Adipocyte (in vitro differentiated cells): ENCODE measurements at regions not wholly inside any gene's neighbourhood (a gene's known extent, or its start where the extent isn't known, plus 50 kb on each side); places are given as distances from the start of the nearest gene placed in this dataset.
"Not testable (repeated sequence)": the region's sequence is repeated elsewhere in the genome, so short reads cannot be mapped to it uniquely, and the experiment has no call there.

ENCODE experiments used
- DNase-seq: peaks from one replicate; pipeline ENCODE4 v3.0.0-alpha.2; 2015; ENCODE audit warnings: low read depth
- H3K27me3 ChIP-seq: replicated peaks from 2 replicates; pipeline ENCODE4 v1.7.0; 2013; ENCODE audit warnings: mild to moderate bottlenecking, low read length, moderate library complexity; ENCODE audit not compliant: control insufficient read depth, insufficient read depth
- H3K36me3 ChIP-seq: 2 replicates; pipeline ENCODE4 v1.7.0; 2013; ENCODE audit warnings: low read length, mild to moderate bottlenecking, moderate library complexity; ENCODE audit not compliant: control insufficient read depth, insufficient read depth, severe bottlenecking
- H3K4me1 ChIP-seq: 2 replicates; pipeline ENCODE4 v1.7.0; 2013; ENCODE audit warnings: mild to moderate bottlenecking, low read length, moderate library complexity; ENCODE audit not compliant: control insufficient read depth, insufficient read depth
- H3K4me3 ChIP-seq: 2 replicates; pipeline ENCODE4 v1.7.0; 2013; ENCODE audit warnings: mild to moderate bottlenecking, low read length, moderate library complexity
- H3K9ac ChIP-seq: 2 replicates; pipeline ENCODE4 v1.7.0; 2013; ENCODE audit warnings: mild to moderate bottlenecking, low read length, moderate library complexity
- H3K9me3 ChIP-seq: 2 replicates; pipeline ENCODE4 v1.7.0; 2013; ENCODE audit warnings: mild to moderate bottlenecking, low read length, moderate library complexity; ENCODE audit not compliant: control insufficient read depth

GRCh38 chr11:97620007-97620406 lies 1230.2 kb downstream of the JRKL start:
- Histone ChIP-seq H3K4me1 (no peaks in the 10 kb centered on the region), H3K27me3 (no peaks in the 10 kb centered on the region), H3K9ac (no peak overlapping the region), H3K4me3 (no peak overlapping the region), H3K36me3 (no peaks in the 10 kb centered on the region), H3K9me3 (peaks cover 5% of the 10 kb centered on the region)
- DNase-seq: no peak

GRCh38 chr11:97621282-97621681 lies 1231.5 kb downstream of the JRKL start:
- H3K36me3 ChIP-seq: no peaks in the 10 kb centered on the region
- no peak overlapping the region for H3K4me3 ChIP-seq
- peaks cover 5% of the 10 kb centered on the region for H3K9me3 ChIP-seq
- DNase-seq: no peak
- no peak overlapping the region for H3K9ac ChIP-seq
- no peaks in the 10 kb centered on the region for H3K4me1 ChIP-seq
- no peaks in the 10 kb centered on the region for H3K27me3 ChIP-seq

GRCh38 chr11:97622795-97623194 lies 1233.0 kb downstream of the JRKL start:
- Histone ChIP-seq H3K4me3 (no peak overlapping the region), H3K36me3 (no peaks in the 10 kb centered on the region), H3K9me3 (peaks cover 5% of the 10 kb centered on the region), H3K27me3 (no peaks in the 10 kb centered on the region), H3K4me1 (no peaks in the 10 kb centered on the region), H3K9ac (no peak overlapping the region)
- DNase-seq: no peak

- not testable (repeated sequence) for H3K4me3 ChIP-seq
These were observed 1246.9 kb downstream of the JRKL start for GRCh38 chr11:97636741-97637140.

GRCh38 chr11:97637701-97638100 lies 1247.9 kb downstream of the JRKL start:
- peaks cover 7% of the 10 kb centered on the region for H3K9me3 ChIP-seq
- no peak for DNase-seq
- H3K4me1 ChIP-seq: no peaks in the 10 kb centered on the region
- H3K9ac ChIP-seq: no peak overlapping the region
- H3K36me3 ChIP-seq: no peaks in the 10 kb centered on the region
- H3K4me3 ChIP-seq: no peak overlapping the region
- no peaks in the 10 kb centered on the region for H3K27me3 ChIP-seq

More at GRCh38 chr11:97636741-97637140, 1246.9 kb downstream of the JRKL start:
- not testable (repeated sequence) for DNase-seq, H3K9ac ChIP-seq, H3K4me1 ChIP-seq, H3K36me3 ChIP-seq, H3K27me3 ChIP-seq, H3K9me3 ChIP-seq

- Histone ChIP-seq H3K36me3 (no peaks in the 10 kb centered on the region), H3K4me1 (no peaks in the 10 kb centered on the region), H3K27me3 (no peaks in the 10 kb centered on the region), H3K4me3 (no peak overlapping the region), H3K9me3 (peaks cover 7% of the 10 kb centered on the region), H3K9ac (no peak overlapping the region)
- no peak for DNase-seq
These were observed 1248.9 kb downstream of the JRKL start for GRCh38 chr11:97638641-97639224.

- Histone ChIP-seq H3K4me3 (no peak overlapping the region), H3K9me3 (peaks cover 7% of the 10 kb centered on the region), H3K27me3 (no peaks in the 10 kb centered on the region), H3K4me1 (no peaks in the 10 kb centered on the region), H3K9ac (no peak overlapping the region), H3K36me3 (no peaks in the 10 kb centered on the region)
- DNase-seq: no peak
These were observed 1252.2 kb downstream of the JRKL start for GRCh38 chr11:97641988-97642387.

GRCh38 chr11:97645736-97646135 lies 1255.9 kb downstream of the JRKL start:
- no peaks in the 10 kb centered on the region for H3K27me3 ChIP-seq
- peaks cover 19% of the 10 kb centered on the region for H3K9me3 ChIP-seq
- no peak overlapping the region for H3K9ac ChIP-seq
- H3K4me3 ChIP-seq: no peak overlapping the region
- no peaks in the 10 kb centered on the region for H3K4me1 ChIP-seq
- DNase-seq: no peak
- no peaks in the 10 kb centered on the region for H3K36me3 ChIP-seq

GRCh38 chr11:97656356-97656755 lies 1266.5 kb downstream of the JRKL start:
- Histone ChIP-seq H3K36me3 (no peaks in the 10 kb centered on the region), H3K4me3 (no peak overlapping the region), H3K27me3 (no peaks in the 10 kb centered on the region), H3K4me1 (no peaks in the 10 kb centered on the region), H3K9me3 (peaks cover 7% of the 10 kb centered on the region), H3K9ac (no peak overlapping the region)
- no peak for DNase-seq

GRCh38 chr11:97657852-97658251 lies 1268.0 kb downstream of the JRKL start:
- no peaks in the 10 kb centered on the region for H3K4me1 ChIP-seq
- no peaks in the 10 kb centered on the region for H3K36me3 ChIP-seq
- H3K4me3 ChIP-seq: no peak overlapping the region
- no peaks in the 10 kb centered on the region for H3K27me3 ChIP-seq
- H3K9ac ChIP-seq: no peak overlapping the region
- DNase-seq: no peak
- peaks cover 7% of the 10 kb centered on the region for H3K9me3 ChIP-seq

GRCh38 chr11:97667057-97667456 lies 1277.2 kb downstream of the JRKL start:
- H3K9ac ChIP-seq: no peak overlapping the region
- peaks cover 6% of the 10 kb centered on the region for H3K9me3 ChIP-seq
- H3K27me3 ChIP-seq: no peaks in the 10 kb centered on the region
- no peaks in the 10 kb centered on the region for H3K36me3 ChIP-seq
- H3K4me3 ChIP-seq: no peak overlapping the region
- H3K4me1 ChIP-seq: no peaks in the 10 kb centered on the region
- no peak for DNase-seq

- Histone ChIP-seq H3K4me3 (no peak overlapping the region), H3K9ac (no peak overlapping the region), H3K36me3 (no peaks in the 10 kb centered on the region), H3K27me3 (no peaks in the 10 kb centered on the region), H3K4me1 (no peaks in the 10 kb centered on the region), H3K9me3 (peaks cover 2% of the 10 kb centered on the region)
- no peak for DNase-seq
These were observed 1293.9 kb downstream of the JRKL start for GRCh38 chr11:97683733-97684132.
